IMR-90 (cell line): ENCODE measurements at regions not wholly inside any gene's neighbourhood (a gene's known extent, or its start where the extent isn't known, plus 50 kb on each side); places are given as distances from the start of the nearest gene placed in this dataset.

Experiments
- ATAC-seq: fragments of 200-7000 bp; cut with Tn5 transposase; 2 replicates; pipeline ENCODE4 v1.9.1; 2020; ENCODE audit warnings: low read depth, mild to moderate bottlenecking, moderate library complexity
- BruUV-seq: library from RNA; stranded (reverse); fragments of 400-500 nt; replicated peaks from 2 replicates; lab custom pipeline; 2021; lab: Mats Ljungman, UMichigan
- CTCF ChIA-PET: fragments of 300-600 bp; formaldehyde crosslinking; extraction: SDS; loops from one replicate; lab custom pipeline; 2021; ENCODE audit warnings: antibody characterized with exemption; lab: Yijun Ruan, JAX
- POLR2A ChIA-PET: fragments of 300-600 bp; sonication (Branson Sonifier 250); formaldehyde crosslinking; loops from one replicate; lab custom pipeline; 2022; ENCODE audit warnings: antibody characterized with exemption; ENCODE audit not compliant: unreplicated experiment; lab: Charles Lee
- DNase-seq: peaks from one replicate; pipeline ENCODE4 v3.0.0; 2013
- H2AFZ ChIP-seq: replicated peaks from 2 replicates; pipeline ENCODE3; 2013; ENCODE audit warnings: low read length, mild to moderate bottlenecking; ENCODE audit not compliant: poor library complexity
- H2AK5ac ChIP-seq: 2 replicates; pipeline ENCODE4 v1.6.1; 2013; ENCODE audit warnings: low read depth, low read length, inconsistent platforms
- H2AK9ac ChIP-seq: replicated peaks from 2 replicates; pipeline ENCODE3; 2013; ENCODE audit warnings: mild to moderate bottlenecking, low read depth, low read length, moderate library complexity; ENCODE audit not compliant: poor library complexity
- H2BK120ac ChIP-seq: 2 replicates; pipeline ENCODE4 v1.6.1; 2013; ENCODE audit warnings: low read depth, low read length, inconsistent platforms
- H2BK15ac ChIP-seq: 3 replicates; pipeline ENCODE4 v1.6.1; 2013; ENCODE audit warnings: low read depth, low read length, inconsistent platforms
- H2BK20ac ChIP-seq: 2 replicates; pipeline ENCODE4 v1.6.1; 2013; ENCODE audit warnings: low read depth, mild to moderate bottlenecking, inconsistent platforms, low read length, moderate library complexity
- H2BK5ac ChIP-seq: 2 replicates; pipeline ENCODE4 v1.6.1; 2013; ENCODE audit warnings: mild to moderate bottlenecking, low read depth, low read length, inconsistent platforms; ENCODE audit not compliant: poor library complexity, severe bottlenecking
- H3K14ac ChIP-seq: replicated peaks from 2 replicates; pipeline ENCODE4 v1.6.1; 2013; ENCODE audit warnings: low read depth, low read length, inconsistent platforms
- H3K18ac ChIP-seq: 2 replicates; pipeline ENCODE4 v1.6.1; 2013; ENCODE audit warnings: low read depth, low read length, control low read depth
- H3K23ac ChIP-seq: 2 replicates; pipeline ENCODE4 v1.6.1; 2013; ENCODE audit warnings: low read depth, low read length, inconsistent platforms
- H3K27ac ChIP-seq: 2 replicates; pipeline ENCODE4 v1.5.1; 2013; ENCODE audit warnings: mild to moderate bottlenecking, control low read depth, low read length; ENCODE audit not compliant: insufficient read depth
- H3K27me3 ChIP-seq: 2 replicates; pipeline ENCODE4 v1.6.1; 2013; ENCODE audit warnings: low read length; ENCODE audit not compliant: control insufficient read depth, insufficient read depth
- H3K36me3 ChIP-seq: 2 replicates; pipeline ENCODE4 v1.6.1; 2013; ENCODE audit warnings: low read length, mixed read lengths; ENCODE audit not compliant: control insufficient read depth, insufficient read depth
- H3K4ac ChIP-seq: 2 replicates; pipeline ENCODE4 v1.6.1; 2013; ENCODE audit warnings: low read depth, low read length, inconsistent platforms
- H3K4me1 ChIP-seq: 2 replicates; pipeline ENCODE4 v1.6.1; 2013; ENCODE audit warnings: low read length, mixed read lengths; ENCODE audit not compliant: control insufficient read depth, insufficient read depth
- H3K4me2 ChIP-seq: 2 replicates; pipeline ENCODE4 v1.6.1; 2013; ENCODE audit warnings: low read depth, mild to moderate bottlenecking, control low read depth, low read length, moderate library complexity
- H3K4me3 ChIP-seq: 2 replicates; pipeline ENCODE4 v1.5.1; 2013; ENCODE audit warnings: low read depth, mild to moderate bottlenecking, control low read depth, low read length, moderate library complexity; ENCODE audit not compliant: insufficient read depth
- H3K56ac ChIP-seq: 2 replicates; pipeline ENCODE4 v1.6.1; 2013; ENCODE audit warnings: low read length, inconsistent platforms; ENCODE audit not compliant: insufficient read depth; ENCODE audit errors: extremely low read depth
- H3K79me1 ChIP-seq, 2 experiments: 2 replicates each; pipeline ENCODE4 v1.6.1; 2013; ENCODE audit warnings: low read length in 2 of 2, inconsistent platforms in 1 of 2, low read depth in 1 of 2
- H3K9ac ChIP-seq: 2 replicates; pipeline ENCODE4 v1.6.1; 2013; ENCODE audit warnings: low read depth, low read length, control low read depth
- H3K9me1 ChIP-seq: 2 replicates; pipeline ENCODE4 v1.6.1; 2013; ENCODE audit warnings: low read length, inconsistent platforms; ENCODE audit not compliant: insufficient read depth
- H3K9me3 ChIP-seq: 2 replicates; pipeline ENCODE4 v1.6.1; 2013; ENCODE audit warnings: low read length; ENCODE audit not compliant: control insufficient read depth, insufficient read depth
- H4K20me1 ChIP-seq: 2 replicates; pipeline ENCODE4 v1.6.1; 2013; ENCODE audit warnings: low read length, inconsistent platforms; ENCODE audit not compliant: insufficient read depth
- H4K5ac ChIP-seq: 2 replicates; pipeline ENCODE4 v1.6.1; 2013; ENCODE audit warnings: mild to moderate bottlenecking, low read depth, low read length, control low read depth
- H4K8ac ChIP-seq, 2 experiments: 2 replicates each; pipeline ENCODE4 v1.6.1; 2013; ENCODE audit warnings: low read depth in 2 of 2, low read length in 2 of 2, control low read depth in 1 of 2, inconsistent platforms in 1 of 2
- H4K91ac ChIP-seq: 2 replicates; pipeline ENCODE4 v1.6.1; 2013; ENCODE audit warnings: low read depth, low read length, inconsistent platforms; ENCODE audit not compliant: insufficient read depth
- BHLHE40 ChIP-seq: fragments of 150-350 bp; IDR thresholded peaks from 2 replicates; pipeline ENCODE4 v1.6.1; 2016; ENCODE audit warnings: mild to moderate bottlenecking, low read depth, low read length
- FOS ChIP-seq: fragments of 150-350 bp; IDR thresholded peaks from 2 replicates; pipeline ENCODE4 v1.6.1; 2016; ENCODE audit warnings: low read depth, low read length
- MXI1 ChIP-seq: IDR thresholded peaks from 2 replicates; pipeline ENCODE4 v1.6.1; 2012; ENCODE audit warnings: low read depth, mild to moderate bottlenecking, low read length, moderate library complexity, borderline replicate concordance
- RAD21 ChIP-seq: IDR thresholded peaks from 2 replicates; pipeline ENCODE4 v1.6.1; 2012; ENCODE audit warnings: low read length, improper control_type of control experiment
- RCOR1 ChIP-seq: IDR thresholded peaks from 2 replicates; pipeline ENCODE4 v1.6.1; 2012; ENCODE audit warnings: mild to moderate bottlenecking, low read length, improper control_type of control experiment; ENCODE audit not compliant: insufficient replicate concordance
- SMC3 ChIP-seq: fragments of 150-350 bp; IDR thresholded peaks from 2 replicates; pipeline ENCODE4 v1.6.1; 2016; ENCODE audit warnings: low read depth, mild to moderate bottlenecking, antibody characterized with exemption, low read length, moderate library complexity
- WGBS, 2 experiments: methylation state at CpG; one replicate each; pipeline versions ENCODE4 v1.1.5 to v1.1.7; 2013; ENCODE audit warnings: missing lambda C conversion rate in 2 of 2; ENCODE audit not compliant: insufficient read length in 1 of 2; ENCODE audit errors: extremely low coverage in 2 of 2; 5-methylcytosine and 5-hydroxymethylcytosine counted together
- dilution Hi-C: fragments of 300-500 bp; cut with HindIII; formaldehyde crosslinking; loops from one replicate; pipeline ENCODE4 v1.14.3; 2018; ENCODE audit warnings: low sequenced_read_pairs; ENCODE audit not compliant: unreplicated experiment
- in situ Hi-C: fragments of 300-500 bp; cut with MboI; formaldehyde crosslinking; loops from 3 replicates; pipeline ENCODE4 v1.14.3; 2019; ENCODE audit warnings: low sequenced_read_pairs, inconsistent platforms, mixed read lengths
- intact Hi-C: fragments of 100-400 bp; cut with micrococcal nuclease; formaldehyde crosslinking; loops from 2 replicates; pipeline ENCODE4 v1.10.0; 2022
- TF ChIP-seq, protein P1 (sequence below): conservative IDR thresholded peaks from 2 replicates; pipeline ENCODE4 v1.5.1; 2012; ENCODE audit warnings: mild to moderate bottlenecking, low read depth, low read length, improper control_type of control experiment
- TF ChIP-seq, protein P2 (sequence below): fragments of 150-350 bp; IDR thresholded peaks from 2 replicates; pipeline ENCODE4 v1.6.1; 2016; ENCODE audit warnings: low read depth, mild to moderate bottlenecking, low read length, moderate library complexity, borderline replicate concordance

DNA sequence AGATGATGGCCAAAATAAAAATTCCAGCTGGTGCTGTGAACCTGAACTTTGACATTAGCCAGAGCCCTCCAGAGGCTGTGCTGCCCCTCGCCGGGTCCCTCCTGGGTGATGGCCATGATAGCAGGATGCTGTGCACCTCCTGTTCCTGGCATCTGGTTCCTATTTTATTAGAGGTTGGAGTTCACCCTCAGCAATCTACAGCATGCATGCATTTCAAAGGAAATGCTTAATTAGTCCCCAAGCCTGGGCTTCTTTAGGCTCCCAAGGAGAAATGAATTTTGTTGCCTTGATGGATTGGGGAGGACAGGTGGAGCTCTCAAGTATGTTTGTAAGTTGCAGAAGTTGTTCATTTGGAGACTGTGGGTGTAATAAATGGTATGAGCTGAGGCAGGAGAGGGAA lies 166.9 kb downstream of the GLI2 start:
- POLR2A ChIA-PET, result no interaction called here
- Histone ChIP-seq H2AK9ac (no peak overlapping the region), H3K18ac (no peak overlapping the region), H3K4me1 (peaks cover 27% of the 10 kb centered on the region), H2AK5ac (no peak overlapping the region), H3K14ac (no peak overlapping the region), H2BK20ac (no peak overlapping the region), H4K5ac (no peak overlapping the region), H3K27me3 (no peaks in the 10 kb centered on the region), H2BK5ac (no peak overlapping the region), H3K9me1 (peaks cover 37% of the 10 kb centered on the region), H3K4ac (no peak overlapping the region), H2BK120ac (no peak overlapping the region), H4K8ac (no peak overlapping the region), H2BK15ac (no peak overlapping the region), H3K9ac (no peak overlapping the region), H3K36me3 (peaks cover 4% of the 10 kb centered on the region), H3K4me3 (no peak overlapping the region), H3K23ac (no peak overlapping the region), H2AFZ (no peak overlapping the region), H4K91ac (no peak overlapping the region), H3K4me2 (no peak overlapping the region), H3K27ac (no peak overlapping the region), H4K20me1 (peaks cover 66% of the 10 kb centered on the region), H3K79me1 (peaks cover 47 to 91% of the 10 kb centered on the region in 2 experiments), H3K56ac (no peak overlapping the region), H3K9me3 (no peaks in the 10 kb centered on the region)
- intact Hi-C loops, result no loop called here
- CTCF ChIA-PET, result no interaction called here
- DNase-seq (no peak), ATAC-seq (no peak)
- dilution Hi-C loops, result no loop called here
- 80% methylated on average over 1 of the region's 2 CpGs; no CpG with 5 or more reads in 1 of the 2 experiments for WGBS, 2 experiments
- no TSS peak for BruUV-seq
- in situ Hi-C loops, result no loop called here
- TF ChIP-seq FOS (no peak), SMC3 (no peak), RAD21 (no peak), RCOR1 (no peak), MXI1 (no peak), BHLHE40 (no peak)
- TF ChIP-seq, protein P1, sequence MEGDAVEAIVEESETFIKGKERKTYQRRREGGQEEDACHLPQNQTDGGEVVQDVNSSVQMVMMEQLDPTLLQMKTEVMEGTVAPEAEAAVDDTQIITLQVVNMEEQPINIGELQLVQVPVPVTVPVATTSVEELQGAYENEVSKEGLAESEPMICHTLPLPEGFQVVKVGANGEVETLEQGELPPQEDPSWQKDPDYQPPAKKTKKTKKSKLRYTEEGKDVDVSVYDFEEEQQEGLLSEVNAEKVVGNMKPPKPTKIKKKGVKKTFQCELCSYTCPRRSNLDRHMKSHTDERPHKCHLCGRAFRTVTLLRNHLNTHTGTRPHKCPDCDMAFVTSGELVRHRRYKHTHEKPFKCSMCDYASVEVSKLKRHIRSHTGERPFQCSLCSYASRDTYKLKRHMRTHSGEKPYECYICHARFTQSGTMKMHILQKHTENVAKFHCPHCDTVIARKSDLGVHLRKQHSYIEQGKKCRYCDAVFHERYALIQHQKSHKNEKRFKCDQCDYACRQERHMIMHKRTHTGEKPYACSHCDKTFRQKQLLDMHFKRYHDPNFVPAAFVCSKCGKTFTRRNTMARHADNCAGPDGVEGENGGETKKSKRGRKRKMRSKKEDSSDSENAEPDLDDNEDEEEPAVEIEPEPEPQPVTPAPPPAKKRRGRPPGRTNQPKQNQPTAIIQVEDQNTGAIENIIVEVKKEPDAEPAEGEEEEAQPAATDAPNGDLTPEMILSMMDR, result no peak
- TF ChIP-seq, protein P2, sequence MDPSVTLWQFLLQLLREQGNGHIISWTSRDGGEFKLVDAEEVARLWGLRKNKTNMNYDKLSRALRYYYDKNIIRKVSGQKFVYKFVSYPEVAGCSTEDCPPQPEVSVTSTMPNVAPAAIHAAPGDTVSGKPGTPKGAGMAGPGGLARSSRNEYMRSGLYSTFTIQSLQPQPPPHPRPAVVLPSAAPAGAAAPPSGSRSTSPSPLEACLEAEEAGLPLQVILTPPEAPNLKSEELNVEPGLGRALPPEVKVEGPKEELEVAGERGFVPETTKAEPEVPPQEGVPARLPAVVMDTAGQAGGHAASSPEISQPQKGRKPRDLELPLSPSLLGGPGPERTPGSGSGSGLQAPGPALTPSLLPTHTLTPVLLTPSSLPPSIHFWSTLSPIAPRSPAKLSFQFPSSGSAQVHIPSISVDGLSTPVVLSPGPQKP, result no peak
